ENCODE measurements at regions not wholly inside any gene's neighbourhood (a gene's known extent, or its start where the extent isn't known, plus 50 kb on each side); places are given as distances from the start of the nearest gene placed in this dataset.

GRCh38 chr18:6553234-6553900 is 138.7 kb upstream of the L3MBTL4 start:
- Histone ChIP-seq H3K4me1 (ENCODE audit: insufficient read depth, low read length) (no peaks in the 10 kb centered on the region), H3K9me3 (ENCODE audit: control insufficient read depth in 1 of 2, low read length in 2 of 2) (no peaks in the 10 kb centered on the region), H3K4me3 (ENCODE audit: low read length in 2 of 2) (no peak overlapping the region), H3K27me3 (ENCODE audit: insufficient read depth, low read length) (no peaks in the 10 kb centered on the region), H3K27ac (ENCODE audit: low read depth, low read length) (no peak overlapping the region), H3K36me3 (ENCODE audit: insufficient read depth, low read length) (no peaks in the 10 kb centered on the region)
- Mint-ChIP-seq H3K27me3 (no peaks in the 10 kb centered on the region), H3K27ac (no peak overlapping the region), H3K9me3 (peaks cover 0 to 7% (median 3%) of the 10 kb centered on the region in 8 donors), H3K36me3 (no peaks in the 10 kb centered on the region), H3K4me1 (no peaks in the 10 kb centered on the region), H3K4me3 (no peak overlapping the region)
- ChIA-PET POLR2A (ENCODE audit: partially characterized antibody) (no interaction called here), CTCF (ENCODE audit: partially characterized antibody) (no interaction called here)
- intact Hi-C loops (cut with micrococcal nuclease) = no loop called here
- DNase-seq = no peak

DNA sequence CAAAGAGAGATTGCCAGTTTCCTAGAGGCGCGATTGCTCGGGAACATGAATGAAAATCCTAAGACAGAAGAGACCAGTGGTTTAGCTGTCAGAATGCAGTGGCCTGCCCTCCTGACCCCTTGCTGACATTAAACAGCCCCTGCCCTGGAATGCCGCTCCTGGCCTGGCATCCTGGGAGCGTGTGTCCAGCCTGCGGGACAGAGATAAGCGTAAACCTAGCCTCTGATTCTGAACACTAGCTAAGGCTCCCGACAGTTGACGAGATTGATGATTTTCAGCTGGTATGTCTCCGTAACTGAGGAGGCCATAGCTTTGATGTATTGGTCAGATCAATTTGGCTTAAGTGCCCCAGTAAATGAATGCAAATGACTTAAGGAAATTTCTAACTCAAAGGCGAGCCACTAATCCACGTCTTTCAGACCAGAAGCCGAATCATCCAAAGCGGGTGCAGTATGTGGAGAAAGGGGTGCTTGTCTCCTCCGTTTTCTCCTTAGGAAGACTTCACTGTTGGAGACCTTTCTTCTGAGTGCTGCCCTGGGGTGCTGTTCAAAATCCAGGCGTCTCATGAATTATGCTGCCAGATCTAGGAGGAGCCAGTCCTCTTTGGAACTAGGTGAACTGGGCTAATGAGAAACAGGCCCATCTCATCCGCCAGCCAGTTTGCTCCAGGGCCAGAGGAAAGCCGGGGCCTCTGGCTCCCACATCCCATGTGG is 142.5 kb upstream of the L3MBTL4 start:
- Histone ChIP-seq H3K9me3 (ENCODE audit: control insufficient read depth in 1 of 2, low read length in 2 of 2) (no peaks in the 10 kb centered on the region), H3K27me3 (ENCODE audit: insufficient read depth, low read length) (no peaks in the 10 kb centered on the region), H3K4me1 (ENCODE audit: insufficient read depth, low read length) (no peaks in the 10 kb centered on the region), H3K27ac (ENCODE audit: low read depth, low read length) (no peak overlapping the region), H3K36me3 (ENCODE audit: insufficient read depth, low read length) (no peaks in the 10 kb centered on the region), H3K4me3 (ENCODE audit: low read length in 2 of 2) (no peak overlapping the region)
- H3K27ac Mint-ChIP-seq = no peak overlapping the region
- intact Hi-C loops (cut with micrococcal nuclease) = no loop called here
- H3K36me3 Mint-ChIP-seq = no peaks in the 10 kb centered on the region
- peaks cover 0 to 5% (median 2%) of the 10 kb centered on the region in 8 donors for H3K9me3 Mint-ChIP-seq
- no peak overlapping the region for H3K4me3 Mint-ChIP-seq
- H3K27me3 Mint-ChIP-seq = no peaks in the 10 kb centered on the region
- DNase-seq = no peak
- ChIA-PET POLR2A (ENCODE audit: partially characterized antibody) (no interaction called here), CTCF (ENCODE audit: partially characterized antibody) (no interaction called here)
- no peaks in the 10 kb centered on the region for H3K4me1 Mint-ChIP-seq

DNA sequence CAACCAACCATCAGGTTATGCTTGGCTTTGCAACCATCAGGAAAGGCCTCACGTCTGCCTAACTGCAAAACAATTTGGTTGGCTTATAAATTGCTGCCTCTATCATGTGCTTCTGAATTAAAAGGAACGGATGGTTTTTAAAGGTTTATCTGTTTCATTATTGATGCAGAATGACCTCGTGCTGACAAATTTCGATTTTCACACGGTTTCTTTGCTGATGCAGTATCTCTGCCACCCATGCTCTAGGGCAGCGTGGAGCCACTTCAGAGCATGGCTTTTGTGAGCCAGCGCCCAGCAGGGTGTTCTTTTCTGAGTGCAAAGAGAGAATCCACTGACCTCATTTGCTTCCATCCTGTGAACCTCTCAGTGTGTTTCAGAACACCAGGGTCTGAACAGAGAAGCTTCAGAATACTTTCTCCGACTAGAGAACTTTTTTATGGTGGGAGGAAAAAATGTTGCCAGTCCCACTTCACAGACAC is 143.1 kb upstream of the L3MBTL4 start:
- no peak for DNase-seq
- intact Hi-C loops (cut with micrococcal nuclease) = no loop called here
- ChIA-PET CTCF (ENCODE audit: partially characterized antibody) (no interaction called here), POLR2A (ENCODE audit: partially characterized antibody) (no interaction called here)
- no peaks in the 10 kb centered on the region for H3K4me1 ChIP-seq (ENCODE audit: insufficient read depth, low read length)
- peaks cover 0 to 5% (median 2%) of the 10 kb centered on the region in 8 donors for H3K9me3 Mint-ChIP-seq
- H3K27me3 ChIP-seq (ENCODE audit: insufficient read depth, low read length) = no peaks in the 10 kb centered on the region
- no peak overlapping the region for H3K27ac ChIP-seq (ENCODE audit: low read depth, low read length)
- H3K27me3 Mint-ChIP-seq = no peaks in the 10 kb centered on the region
- H3K9me3 ChIP-seq (ENCODE audit: control insufficient read depth in 1 of 2, low read length in 2 of 2) = no peaks in the 10 kb centered on the region
- H3K36me3 ChIP-seq (ENCODE audit: insufficient read depth, low read length) = no peaks in the 10 kb centered on the region
- no peak overlapping the region for H3K4me3 ChIP-seq (ENCODE audit: low read length in 2 of 2)
- no peaks in the 10 kb centered on the region for H3K4me1 Mint-ChIP-seq
- H3K27ac Mint-ChIP-seq = no peak overlapping the region
- H3K36me3 Mint-ChIP-seq = no peaks in the 10 kb centered on the region
- H3K4me3 Mint-ChIP-seq = no peak overlapping the region

DNA sequence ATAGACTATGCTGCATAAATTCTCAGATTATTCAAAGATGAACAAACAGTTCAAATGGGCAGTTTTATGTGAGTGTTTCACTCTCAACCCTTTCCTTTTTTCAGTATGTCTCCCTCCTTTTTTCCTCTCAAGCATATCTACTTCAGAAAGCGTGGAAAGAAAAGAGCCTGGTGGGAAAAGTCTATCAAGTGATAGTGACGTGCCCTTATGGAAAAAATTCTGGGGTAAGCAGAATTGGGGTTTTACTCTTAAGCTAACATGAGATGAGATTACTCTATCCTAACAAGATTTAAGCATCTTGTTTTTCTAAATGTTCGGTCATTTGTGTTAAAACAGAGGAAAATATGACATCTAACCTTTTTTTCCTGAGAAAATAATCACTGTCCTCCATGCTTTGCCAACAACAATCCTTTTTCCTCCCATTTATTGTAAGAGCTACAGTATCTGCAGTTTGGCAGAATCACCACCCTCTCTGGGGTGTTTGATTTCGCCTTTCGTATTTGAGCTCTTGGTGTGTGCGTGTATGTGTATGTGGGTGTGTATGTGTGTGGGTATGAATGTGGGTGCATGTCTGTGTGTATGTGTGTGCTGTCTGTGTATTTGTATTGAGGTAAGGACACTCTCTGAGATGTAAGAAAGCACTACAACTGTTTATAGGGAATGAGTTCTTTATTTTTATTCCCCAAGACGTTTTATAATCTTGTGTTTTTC is 143.9 kb upstream of the L3MBTL4 start:
- H3K27me3 Mint-ChIP-seq = no peaks in the 10 kb centered on the region
- H3K9me3 Mint-ChIP-seq = peaks cover 0 to 5% (median 2%) of the 10 kb centered on the region in 8 donors
- ChIA-PET POLR2A (ENCODE audit: partially characterized antibody) (no interaction called here), CTCF (ENCODE audit: partially characterized antibody) (no interaction called here)
- no peaks in the 10 kb centered on the region for H3K27me3 ChIP-seq (ENCODE audit: insufficient read depth, low read length)
- no peaks in the 10 kb centered on the region for H3K36me3 Mint-ChIP-seq
- H3K36me3 ChIP-seq (ENCODE audit: insufficient read depth, low read length) = no peaks in the 10 kb centered on the region
- no peak overlapping the region for H3K4me3 Mint-ChIP-seq
- no peaks in the 10 kb centered on the region for H3K9me3 ChIP-seq (ENCODE audit: control insufficient read depth in 1 of 2, low read length in 2 of 2)
- H3K4me3 ChIP-seq (ENCODE audit: low read length in 2 of 2) = no peak overlapping the region
- H3K27ac Mint-ChIP-seq = no peak overlapping the region
- H3K27ac ChIP-seq (ENCODE audit: low read depth, low read length) = no peak overlapping the region
- no peak for DNase-seq
- H3K4me1 Mint-ChIP-seq = no peaks in the 10 kb centered on the region
- no peaks in the 10 kb centered on the region for H3K4me1 ChIP-seq (ENCODE audit: insufficient read depth, low read length)
- intact Hi-C loops (cut with micrococcal nuclease) = no loop called here

GRCh38 chr18:6559296-6559695 is 144.6 kb upstream of the L3MBTL4 start:
- H3K4me3 Mint-ChIP-seq = no peak overlapping the region
- Histone ChIP-seq H3K27me3 (ENCODE audit: insufficient read depth, low read length) (no peaks in the 10 kb centered on the region), H3K9me3 (ENCODE audit: control insufficient read depth in 1 of 2, low read length in 2 of 2) (no peaks in the 10 kb centered on the region), H3K4me1 (ENCODE audit: insufficient read depth, low read length) (no peaks in the 10 kb centered on the region), H3K27ac (ENCODE audit: low read depth, low read length) (no peak overlapping the region), H3K4me3 (ENCODE audit: low read length in 2 of 2) (no peak overlapping the region), H3K36me3 (ENCODE audit: insufficient read depth, low read length) (no peaks in the 10 kb centered on the region)
- no peak overlapping the region for H3K27ac Mint-ChIP-seq
- no peak for DNase-seq
- peaks cover 0 to 5% (median 2%) of the 10 kb centered on the region in 8 donors for H3K9me3 Mint-ChIP-seq
- H3K4me1 Mint-ChIP-seq = no peaks in the 10 kb centered on the region
- H3K27me3 Mint-ChIP-seq = no peaks in the 10 kb centered on the region
- intact Hi-C loops (cut with micrococcal nuclease) = no loop called here
- CTCF ChIA-PET (ENCODE audit: partially characterized antibody) = no interaction called here
- no peaks in the 10 kb centered on the region for H3K36me3 Mint-ChIP-seq
- POLR2A ChIA-PET (ENCODE audit: partially characterized antibody) = no interaction called here

DNA sequence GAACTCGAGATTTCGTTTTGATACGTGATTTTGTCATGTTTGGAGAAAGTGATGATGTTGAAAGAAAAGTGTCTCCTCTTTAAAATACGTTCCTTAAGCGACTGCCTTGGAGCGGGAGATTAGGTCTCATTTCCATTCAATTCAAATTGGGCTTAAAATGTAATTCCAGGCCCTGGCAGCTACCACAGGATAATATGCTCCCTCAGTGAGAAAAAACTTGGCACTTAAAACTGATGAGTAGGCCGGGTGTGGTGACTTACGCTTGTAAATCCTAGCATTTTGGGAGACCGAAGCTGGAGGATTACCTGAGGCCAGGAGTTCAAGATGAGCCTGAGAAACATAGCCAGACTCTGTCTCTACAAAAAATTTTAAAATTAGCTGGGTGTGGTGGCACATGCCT is 146.3 kb upstream of the L3MBTL4 start:
- H3K4me1 ChIP-seq (ENCODE audit: insufficient read depth, low read length) = no peaks in the 10 kb centered on the region
- H3K27me3 Mint-ChIP-seq = no peaks in the 10 kb centered on the region
- no peaks in the 10 kb centered on the region for H3K9me3 ChIP-seq (ENCODE audit: control insufficient read depth in 1 of 2, low read length in 2 of 2)
- DNase-seq = no peak
- H3K9me3 Mint-ChIP-seq = peaks cover 0 to 6% (median under 1%) of the 10 kb centered on the region in 8 donors
- H3K27me3 ChIP-seq (ENCODE audit: insufficient read depth, low read length) = no peaks in the 10 kb centered on the region
- no peak overlapping the region for H3K27ac ChIP-seq (ENCODE audit: low read depth, low read length)
- no peaks in the 10 kb centered on the region for H3K36me3 ChIP-seq (ENCODE audit: insufficient read depth, low read length)
- intact Hi-C loops (cut with micrococcal nuclease) = no loop called here
- ChIA-PET CTCF (ENCODE audit: partially characterized antibody) (no interaction called here), POLR2A (ENCODE audit: partially characterized antibody) (no interaction called here)
- H3K4me3 ChIP-seq (ENCODE audit: low read length in 2 of 2) = no peak overlapping the region
- no peaks in the 10 kb centered on the region for H3K36me3 Mint-ChIP-seq
- no peaks in the 10 kb centered on the region for H3K4me1 Mint-ChIP-seq
- H3K4me3 Mint-ChIP-seq = no peak overlapping the region
- no peak overlapping the region for H3K27ac Mint-ChIP-seq

- H3K4me1 ChIP-seq (ENCODE audit: insufficient read depth, low read length) = no peaks in the 10 kb centered on the region
- no peak overlapping the region for H3K27ac Mint-ChIP-seq
- intact Hi-C loops (cut with micrococcal nuclease) = no loop called here
- peaks cover 0 to 6% (median 0%) of the 10 kb centered on the region in 8 donors for H3K9me3 Mint-ChIP-seq
- no peaks in the 10 kb centered on the region for H3K36me3 Mint-ChIP-seq
- no peaks in the 10 kb centered on the region for H3K4me1 Mint-ChIP-seq
- DNase-seq = no peak
- H3K4me3 Mint-ChIP-seq = no peak overlapping the region
- ChIA-PET POLR2A (ENCODE audit: partially characterized antibody) (no interaction called here), CTCF (ENCODE audit: partially characterized antibody) (no interaction called here)
- no peaks in the 10 kb centered on the region for H3K27me3 ChIP-seq (ENCODE audit: insufficient read depth, low read length)
- H3K27ac ChIP-seq (ENCODE audit: low read depth, low read length) = no peak overlapping the region
- no peaks in the 10 kb centered on the region for H3K36me3 ChIP-seq (ENCODE audit: insufficient read depth, low read length)
- H3K9me3 ChIP-seq (ENCODE audit: control insufficient read depth in 1 of 2, low read length in 2 of 2) = no peaks in the 10 kb centered on the region
- H3K27me3 Mint-ChIP-seq = no peaks in the 10 kb centered on the region
- H3K4me3 ChIP-seq (ENCODE audit: low read length in 2 of 2) = no peak overlapping the region
These were observed 146.7 kb upstream of the L3MBTL4 start for GRCh38 chr18:6561420-6561861.
